HS-5 (cell line): ENCODE measurements at regions not wholly inside any gene's neighbourhood (a gene's known extent, or its start where the extent isn't known, plus 50 kb on each side); places are given as distances from the start of the nearest gene placed in this dataset.
"Not testable (repeated sequence)": the region's sequence is repeated elsewhere in the genome, so short reads cannot be mapped to it uniquely, and the experiment has no call there.

Experiments
- DNase-seq: peaks from one replicate; pipeline ENCODE4 v3.0.0-alpha.2; 2012; ENCODE audit warnings: low read depth

DNA sequence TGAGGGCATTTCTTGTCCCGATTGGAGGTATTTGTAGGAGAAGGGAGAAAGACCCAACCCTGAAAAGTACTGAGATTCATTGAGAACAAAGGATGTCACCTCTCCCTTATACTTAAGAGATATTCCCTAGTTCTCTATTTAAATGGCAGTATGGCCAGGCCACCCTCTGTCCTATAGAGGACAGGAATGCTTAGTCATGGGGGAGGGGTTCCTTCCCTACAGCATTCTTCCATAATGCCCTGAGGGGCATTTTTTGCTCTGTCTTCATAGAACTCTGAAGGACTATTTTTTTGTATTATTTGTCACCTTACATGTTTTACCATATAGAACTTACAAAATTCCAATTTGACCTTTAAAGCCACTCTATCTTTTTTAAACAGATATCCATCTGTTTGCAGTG, 176.3 kb downstream of the TMEM161B start:
- no peak for DNase-seq

GRCh38 chr5:88090506-88090905, 178.1 kb downstream of the TMEM161B start:
- no peak for DNase-seq

GRCh38 chr5:88089719-88090390, 178.8 kb downstream of the TMEM161B start:
- no peak for DNase-seq

- no peak for DNase-seq
Measured at GRCh38 chr5:88085462-88085861, 183.2 kb downstream of the TMEM161B start.

DNA sequence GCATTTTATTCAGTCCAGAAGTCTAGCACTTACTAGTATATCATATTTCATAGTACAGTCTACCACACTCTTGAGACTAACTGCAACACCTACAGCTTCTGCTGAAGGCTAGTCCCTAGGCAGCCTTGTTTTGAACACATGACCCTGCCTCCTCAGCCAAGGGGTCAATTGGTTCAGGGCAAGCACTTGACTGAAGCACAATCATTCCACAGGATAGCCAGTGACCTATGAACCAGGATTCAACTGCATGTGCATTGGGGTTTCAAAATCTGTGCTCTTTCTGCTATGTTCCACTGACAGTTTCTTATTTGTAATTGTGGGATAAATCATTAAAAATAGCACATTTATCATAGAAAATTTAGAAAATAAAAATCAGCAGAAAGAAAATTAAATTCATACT, 186.8 kb downstream of the TMEM161B start:
- no peak for DNase-seq

DNA sequence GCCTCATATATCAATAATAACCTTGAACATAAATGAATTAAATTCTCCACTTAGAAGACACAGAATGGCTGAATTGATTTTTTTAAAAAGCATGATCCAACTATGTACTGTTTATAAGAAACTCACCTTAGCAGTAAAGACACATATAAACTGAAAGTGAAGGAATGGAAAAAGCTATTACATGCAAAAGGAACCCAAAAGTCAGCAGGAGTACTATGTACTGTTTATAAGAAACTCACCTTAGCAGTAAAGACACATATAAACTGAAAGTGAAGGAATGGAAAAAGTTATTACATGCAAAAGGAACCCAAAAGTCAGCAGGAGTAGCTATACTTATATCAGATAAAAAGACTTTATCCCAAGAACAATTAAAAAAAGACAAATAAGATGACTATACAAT, 204.8 kb downstream of the TMEM161B start:
- no peak for DNase-seq

- no peak for DNase-seq
Measured at GRCh38 chr5:88060194-88060593, 208.5 kb downstream of the TMEM161B start.

DNA sequence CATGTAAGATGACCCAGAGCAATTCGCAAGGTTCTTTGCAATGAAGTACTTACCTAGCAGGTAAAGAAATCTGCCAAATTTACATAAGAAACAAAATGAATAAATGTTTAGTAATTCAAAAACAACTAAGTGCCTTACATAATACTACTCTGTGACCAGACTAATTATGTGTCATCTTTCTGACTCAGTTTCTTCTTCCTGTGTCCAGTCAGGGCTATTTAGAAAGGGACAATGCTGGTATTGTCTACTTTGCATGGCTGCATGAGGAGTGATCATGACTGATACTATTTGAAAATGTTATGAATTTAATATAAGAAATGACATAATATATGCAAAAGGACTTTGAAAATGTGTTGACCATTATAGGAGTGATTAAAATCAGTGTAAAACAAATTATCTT, 210.0 kb downstream of the TMEM161B start:
- DNase-seq: no peak

DNA sequence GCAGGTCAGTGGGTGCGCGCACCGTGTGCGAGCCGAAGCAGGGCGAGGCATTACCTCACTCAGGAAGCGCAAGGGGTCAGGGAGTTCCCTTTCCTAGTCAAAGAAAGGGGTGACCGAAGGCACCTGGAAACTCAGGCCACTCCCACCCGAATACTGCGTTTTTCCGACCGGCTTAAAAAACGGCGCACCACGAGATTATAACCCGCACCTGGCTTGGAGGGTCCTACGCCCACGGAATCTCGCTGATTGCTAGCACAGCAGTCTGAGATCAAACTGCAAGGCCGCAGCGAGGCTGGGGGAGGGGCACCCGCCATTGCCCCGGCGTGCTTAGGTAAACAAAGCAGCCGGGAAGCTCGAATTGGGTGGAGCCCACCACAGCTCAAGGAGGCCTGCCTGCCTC, 216.2 kb downstream of the TMEM161B start:
- DNase-seq: not testable (repeated sequence)

GRCh38 chr5:88051148-88051547, 217.5 kb downstream of the TMEM161B start:
- no peak for DNase-seq

GRCh38 chr5:88049737-88050136, 218.9 kb downstream of the TMEM161B start:
- no peak for DNase-seq

- no peak for DNase-seq
Measured at GRCh38 chr5:88049156-88049555, 219.5 kb downstream of the TMEM161B start.

DNA sequence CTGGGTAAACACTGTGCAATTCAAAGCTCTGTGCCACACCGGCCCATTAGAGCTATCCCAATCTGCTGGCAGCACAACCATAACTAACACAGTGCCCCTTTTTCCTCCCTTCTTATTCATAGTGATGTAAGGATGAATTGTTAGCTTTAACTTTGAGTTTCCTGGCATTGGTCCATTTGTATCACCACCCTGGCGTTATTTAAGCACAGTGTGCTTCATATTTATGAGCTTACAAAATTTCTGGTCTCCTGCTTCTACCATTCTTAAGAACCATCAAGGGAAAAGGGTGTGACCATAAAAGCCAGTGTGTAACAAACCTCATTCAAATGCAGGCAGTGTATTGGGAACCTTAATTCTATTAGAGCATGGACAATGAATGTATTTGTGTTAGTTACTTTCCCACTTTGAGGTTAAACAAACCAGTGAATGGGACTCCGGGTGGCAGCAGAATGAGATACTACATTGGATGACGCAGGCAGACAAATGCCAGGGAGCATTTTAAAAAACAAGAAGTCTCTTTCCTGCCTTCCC, 222.6 kb downstream of the TMEM161B start:
- DNase-seq: no peak

- DNase-seq: no peak
Measured at GRCh38 chr5:88045165-88045564, 223.5 kb downstream of the TMEM161B start.

GRCh38 chr5:88034520-88034919, 234.1 kb downstream of the TMEM161B start:
- DNase-seq: no peak

- DNase-seq: no peak
Measured at GRCh38 chr5:88033191-88033590, 235.5 kb downstream of the TMEM161B start.

DNA sequence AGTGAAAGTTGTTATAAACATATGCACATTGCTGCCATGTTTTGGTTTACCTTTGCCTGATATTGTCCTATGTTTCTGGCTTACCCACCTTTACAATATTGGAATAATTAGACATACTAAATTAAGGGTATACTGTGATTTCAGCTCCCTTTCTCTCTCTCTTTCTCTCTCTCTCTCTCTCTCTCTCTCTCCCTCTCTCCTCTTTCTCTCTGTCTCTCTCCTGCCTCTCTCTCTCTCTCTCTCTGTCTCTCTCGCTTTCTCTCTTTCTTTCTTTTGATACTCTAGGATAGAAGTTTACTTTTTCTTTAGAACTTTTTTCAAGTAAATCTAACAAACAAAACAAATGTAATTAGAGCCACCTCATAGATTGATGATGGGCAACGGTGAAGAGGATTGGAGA, 239.6 kb downstream of the TMEM161B start:
- DNase-seq: no peak

- no peak for DNase-seq
Measured at GRCh38 chr5:88021141-88021540, 247.5 kb downstream of the TMEM161B start.

GRCh38 chr5:88014984-88015383, 253.7 kb downstream of the TMEM161B start:
- DNase-seq: not testable (repeated sequence)

GRCh38 chr5:88000877-88001276, 267.8 kb downstream of the TMEM161B start:
- DNase-seq: no peak

- DNase-seq: no peak
Measured at GRCh38 chr5:87997662-87998061, 271.0 kb downstream of the TMEM161B start.

GRCh38 chr5:87966213-87966612, 302.4 kb downstream of the TMEM161B start:
- DNase-seq: no peak

DNA sequence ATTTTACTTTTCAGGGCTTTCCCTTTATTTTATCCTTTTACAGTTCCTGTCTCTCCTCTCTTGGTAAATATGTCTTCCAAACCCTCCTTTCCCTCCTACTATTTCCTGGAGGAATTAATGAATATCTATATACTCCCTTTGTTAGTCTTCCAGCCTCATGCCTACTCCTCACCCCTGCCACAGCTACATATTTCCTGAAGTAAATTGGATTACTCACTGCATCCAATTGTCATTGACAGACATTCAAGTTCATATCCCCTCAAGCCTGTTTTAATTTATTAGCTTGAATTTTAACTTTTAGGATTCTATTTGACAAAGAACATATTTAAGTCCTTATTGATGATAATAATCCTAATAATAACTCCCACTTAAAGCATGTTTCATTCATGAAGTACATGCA, 314.5 kb downstream of the TMEM161B start:
- DNase-seq: no peak

GRCh38 chr5:87951661-87952060, 317.0 kb downstream of the TMEM161B start:
- DNase-seq: no peak
